ENCODE measurements at regions not wholly inside any gene's neighbourhood (a gene's known extent, or its start where the extent isn't known, plus 50 kb on each side); places are given as distances from the start of the nearest gene placed in this dataset.

DNA sequence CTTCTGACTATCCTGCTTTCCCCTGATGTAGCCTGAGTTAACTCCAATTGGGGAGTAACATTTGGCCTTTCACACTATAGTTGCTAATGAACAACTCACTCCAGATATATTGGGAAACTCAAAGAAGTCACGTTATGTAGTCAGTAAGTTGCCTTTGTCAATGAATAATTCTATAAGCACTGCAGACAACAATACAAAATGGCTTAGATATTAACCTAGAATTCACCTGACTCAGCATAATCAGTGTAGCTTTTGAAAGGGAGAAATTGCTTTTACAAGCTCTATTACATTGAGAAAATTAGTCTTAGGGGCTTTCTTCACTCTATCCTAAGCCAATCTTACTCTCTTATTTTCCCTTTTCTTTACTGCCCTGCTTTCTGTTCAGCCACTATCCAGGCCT is 303.5 kb upstream of the NR5A2 start:
- DNase-seq = no peak

DNA sequence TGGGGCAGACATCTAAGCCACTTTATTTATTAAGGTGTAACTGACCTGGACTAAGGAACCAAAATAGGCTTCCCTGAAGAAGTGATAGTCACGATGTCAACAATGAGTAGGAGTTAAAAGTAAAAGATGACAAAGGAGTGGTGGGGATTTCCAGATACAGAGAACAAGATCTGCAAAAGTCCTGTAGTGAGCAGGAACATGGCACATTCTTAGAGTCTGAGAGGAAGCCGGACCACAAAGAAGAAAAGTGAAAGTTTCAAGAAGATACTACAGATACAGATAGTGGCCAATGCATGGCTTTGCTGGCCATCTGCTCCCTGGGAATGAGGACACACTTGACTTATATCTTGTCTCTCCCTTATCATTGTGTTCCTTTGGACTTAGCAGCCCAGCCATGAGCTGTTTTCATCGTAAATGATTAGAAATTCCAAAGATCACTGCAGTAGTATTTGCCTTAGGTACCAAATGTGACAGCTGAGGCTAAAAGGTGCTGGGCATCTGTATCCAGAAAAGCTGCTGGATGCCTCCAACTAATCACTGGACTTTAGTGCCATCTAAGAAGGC is 302.4 kb upstream of the NR5A2 start:
- no peak for DNase-seq

- no peak for DNase-seq
Observed at GRCh38 chr1:199727682-199728081, 299.8 kb upstream of the NR5A2 start.

GRCh38 chr1:199728345-199728744 is 299.2 kb upstream of the NR5A2 start:
- no peak for DNase-seq

DNA sequence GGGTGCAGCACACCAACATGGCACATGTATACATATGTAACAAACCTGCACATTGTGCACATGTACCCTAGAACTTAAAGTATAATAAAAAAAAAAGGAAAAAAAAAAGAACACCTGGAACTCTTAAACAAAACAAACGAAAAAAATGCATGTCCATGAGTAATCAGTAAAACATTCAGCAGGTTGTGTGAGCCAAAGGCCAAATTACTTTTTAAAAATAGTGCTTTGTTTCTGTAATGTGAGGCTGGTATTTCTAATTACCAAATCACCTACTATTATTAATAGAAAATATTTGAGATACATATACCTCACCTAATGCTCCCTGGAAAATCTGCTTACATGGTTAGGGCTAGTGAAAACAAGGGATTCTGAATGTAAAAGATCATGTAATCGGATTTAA is 294.4 kb upstream of the NR5A2 start:
- no peak for DNase-seq

- DNase-seq = no peak
Observed at GRCh38 chr1:199734186-199734585, 293.3 kb upstream of the NR5A2 start.

DNA sequence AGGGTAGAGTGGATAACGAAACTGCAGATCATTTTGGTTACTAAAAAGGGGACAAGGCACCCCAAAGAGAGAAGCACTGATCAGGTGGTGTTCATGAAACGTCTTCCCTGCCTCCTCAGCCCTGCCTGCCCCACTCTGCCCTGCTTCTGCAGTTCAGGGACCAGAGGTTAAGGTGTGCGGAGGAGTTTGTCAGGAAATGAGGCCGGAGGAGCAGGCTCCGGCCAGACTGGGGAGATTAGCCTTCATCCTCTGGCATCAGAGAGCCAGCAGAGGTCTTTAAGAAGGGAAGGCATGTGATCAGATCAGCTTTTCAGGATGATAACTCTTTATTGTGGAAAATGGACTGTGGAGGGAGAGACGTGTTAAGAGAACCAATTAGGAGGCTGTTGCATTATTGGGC is 291.9 kb upstream of the NR5A2 start:
- DNase-seq = no peak

DNA sequence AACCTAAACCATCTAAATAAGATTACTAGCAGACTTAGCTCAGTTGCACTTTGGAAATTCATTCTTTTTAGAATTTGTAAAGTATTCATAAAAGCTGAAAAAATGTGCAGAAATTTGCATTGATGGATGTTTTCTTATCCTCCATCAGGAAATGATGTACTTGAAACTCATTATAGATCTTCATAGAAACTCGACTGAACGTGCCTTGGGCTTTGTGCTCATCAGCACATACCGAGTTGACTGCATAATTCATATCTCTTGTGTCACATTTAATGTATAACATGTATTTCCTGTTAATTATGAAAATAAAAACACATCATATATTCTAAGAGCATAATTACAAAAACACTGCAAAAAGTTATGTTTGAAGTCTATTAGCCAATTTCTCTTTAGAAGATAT is 290.9 kb upstream of the NR5A2 start:
- no peak for DNase-seq

DNA sequence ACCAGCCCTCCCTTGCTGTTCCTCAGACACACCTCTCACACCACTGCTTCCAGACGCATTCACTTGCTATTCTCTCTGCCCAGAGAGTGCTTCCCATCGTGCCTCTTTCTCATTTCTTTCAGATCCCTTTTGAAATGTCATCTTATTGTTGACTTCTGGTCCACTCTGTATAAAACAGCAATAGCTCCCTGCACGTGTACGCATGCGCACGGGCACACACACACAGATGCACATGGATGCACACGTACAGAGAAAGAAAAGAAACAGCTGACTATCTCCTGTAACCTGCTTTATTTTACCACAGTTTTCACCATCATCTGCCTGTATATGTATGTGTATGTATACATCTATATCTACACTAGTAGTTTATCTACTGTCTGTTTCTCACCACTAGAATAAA is 285.9 kb upstream of the NR5A2 start:
- DNase-seq = no peak

- no peak for DNase-seq
Observed at GRCh38 chr1:199742547-199742946, 285.0 kb upstream of the NR5A2 start.

- no peak for DNase-seq
Observed at GRCh38 chr1:199743227-199743626, 284.3 kb upstream of the NR5A2 start.

DNA sequence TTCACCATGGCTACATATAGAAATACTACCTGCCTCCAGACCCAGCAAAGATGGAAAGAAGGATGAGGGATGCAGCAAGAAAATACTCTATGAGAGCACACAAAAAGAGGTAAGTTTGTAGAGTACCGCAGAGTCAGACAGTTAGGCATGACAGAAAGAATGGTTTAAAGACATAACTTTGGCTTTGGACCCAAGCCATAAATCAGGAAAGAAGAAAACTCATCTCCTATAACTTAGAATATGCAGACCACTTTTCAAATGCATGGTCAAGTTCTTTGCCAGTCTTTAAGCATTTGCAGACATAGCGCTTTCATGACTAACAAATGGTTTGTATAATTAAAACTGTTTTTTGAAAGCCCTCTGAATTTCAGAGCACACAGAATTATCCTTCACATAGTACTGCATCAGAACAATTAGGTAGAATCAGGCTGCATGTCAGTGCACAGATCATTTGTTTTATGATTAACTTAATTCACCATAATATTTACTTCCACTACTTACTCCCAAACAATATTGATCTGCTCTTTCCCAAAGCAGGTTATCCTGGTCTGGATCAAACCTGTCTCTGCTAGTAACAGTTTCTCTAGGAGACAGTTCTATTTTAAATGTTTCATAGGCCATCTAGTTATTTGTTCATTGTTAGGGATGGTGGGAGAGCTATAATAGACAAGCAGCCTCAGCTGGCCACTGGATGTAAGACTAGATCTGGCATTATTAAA is 280.7 kb upstream of the NR5A2 start:
- DNase-seq = no peak

- peak; percentile 8 for DNase-seq
Observed at GRCh38 chr1:199747984-199748383, 279.5 kb upstream of the NR5A2 start.

DNA sequence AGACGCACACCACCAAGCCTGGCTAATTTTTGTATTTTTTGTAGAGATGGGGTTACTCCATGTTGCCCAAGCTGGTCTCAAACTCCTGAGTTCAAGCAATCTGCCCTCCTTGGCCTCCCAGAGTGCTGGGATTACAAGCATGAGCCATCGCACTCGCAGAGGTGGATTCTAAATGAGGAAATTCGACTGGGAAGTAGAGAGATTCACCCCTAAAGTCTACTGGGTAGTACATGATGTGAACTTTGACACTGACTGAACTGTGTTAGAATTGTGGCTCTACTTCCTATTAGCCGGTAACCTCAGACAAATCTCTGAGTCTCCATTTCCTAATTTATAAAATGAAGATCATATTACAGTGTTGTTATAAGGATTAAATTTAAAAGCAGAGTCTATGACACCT is 276.0 kb upstream of the NR5A2 start:
- DNase-seq = no peak

DNA sequence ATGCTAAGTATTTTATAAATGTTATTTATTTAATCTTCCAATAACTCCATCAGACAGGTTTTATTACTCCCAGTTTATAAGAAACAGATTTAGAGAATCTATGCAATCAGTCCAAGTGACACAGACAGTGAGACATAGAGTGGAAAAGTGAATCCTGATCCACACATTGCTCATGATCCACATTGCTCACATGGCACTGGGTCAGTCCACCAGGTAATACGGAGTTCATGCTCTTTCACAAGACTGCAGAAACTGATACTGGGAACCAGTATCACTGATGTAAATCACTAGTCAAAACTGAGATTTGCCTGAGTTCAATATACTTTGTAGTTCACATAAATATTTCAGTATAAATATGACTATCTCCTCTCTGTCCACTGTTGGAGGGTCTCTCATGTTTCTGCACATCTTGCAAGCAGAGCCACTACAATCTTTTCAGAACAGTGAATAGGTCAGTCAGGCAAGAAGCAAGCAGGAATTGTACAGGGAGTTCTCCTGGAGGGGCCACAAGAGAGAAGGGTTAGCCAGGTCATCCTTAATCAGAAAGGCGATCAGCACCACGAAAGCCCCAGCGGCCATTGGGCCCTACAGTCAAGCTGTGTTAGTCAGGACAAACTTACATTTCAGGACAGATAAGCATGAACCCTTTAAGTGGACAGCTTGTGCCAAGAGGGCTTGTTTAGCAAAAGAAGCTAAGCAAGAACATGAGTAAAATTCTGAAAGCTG is 275.4 kb upstream of the NR5A2 start:
- no peak for DNase-seq

DNA sequence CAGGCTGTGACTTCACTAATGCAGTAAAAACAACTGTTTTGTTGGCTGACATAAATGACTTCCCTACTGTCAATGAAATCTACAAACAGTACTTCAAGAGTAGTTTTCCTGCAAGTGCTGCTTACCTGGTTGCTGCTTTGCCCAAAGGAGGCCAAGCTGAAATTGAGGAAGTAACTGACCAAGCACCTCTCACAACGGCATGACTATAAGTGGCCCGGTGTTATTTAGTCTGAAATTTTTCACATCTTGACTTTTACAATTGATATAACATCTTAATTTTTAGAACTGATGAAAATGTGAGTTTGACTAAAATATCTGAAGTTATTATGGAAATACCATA is 274.9 kb upstream of the NR5A2 start:
- DNase-seq = no peak

- DNase-seq = no peak
Observed at GRCh38 chr1:199753513-199753912, 274.0 kb upstream of the NR5A2 start.

GRCh38 chr1:199756066-199756465 is 271.4 kb upstream of the NR5A2 start:
- no peak for DNase-seq

- no peak for DNase-seq
Observed at GRCh38 chr1:199758626-199759255, 268.8 kb upstream of the NR5A2 start.

GRCh38 chr1:199759268-199759730 is 268.2 kb upstream of the NR5A2 start:
- DNase-seq = no peak

- DNase-seq = no peak
Observed at GRCh38 chr1:199762572-199762971, 264.9 kb upstream of the NR5A2 start.

DNA sequence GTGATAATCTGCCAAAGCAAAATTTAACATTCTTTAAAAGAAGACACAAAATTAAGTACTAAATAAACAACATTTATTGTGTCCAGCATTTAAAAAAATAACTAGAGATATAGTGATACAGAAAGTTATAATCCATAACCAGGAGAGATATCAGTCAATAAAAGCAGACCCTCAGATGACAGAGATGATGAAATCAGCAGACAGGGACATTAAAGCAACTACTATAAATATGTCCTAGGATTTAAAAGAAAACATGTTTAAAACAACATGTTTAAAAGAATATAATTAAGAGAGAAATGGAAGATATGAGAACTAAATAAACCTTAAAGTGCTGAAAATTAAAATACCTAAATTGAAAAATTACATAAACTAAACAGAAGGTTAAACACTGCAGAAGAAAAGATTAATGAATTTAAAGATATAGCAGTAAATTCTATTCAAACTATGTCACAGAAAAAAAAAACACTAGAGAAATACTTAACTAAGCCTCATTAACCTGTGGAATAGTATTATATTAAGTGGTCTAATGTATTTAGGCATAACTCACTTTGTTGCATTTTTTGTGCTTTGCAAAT is 261.2 kb upstream of the NR5A2 start:
- no peak for DNase-seq

- no peak for DNase-seq
Observed at GRCh38 chr1:199767700-199768099, 259.8 kb upstream of the NR5A2 start.

All from NCI-H187 treated with DMSO at 0.1 percent for 48 hours (cell line).